Fibroblast of pulmonary artery (primary cell): ENCODE measurements at regions not wholly inside any gene's neighbourhood (a gene's known extent, or its start where the extent isn't known, plus 50 kb on each side); places are given as distances from the start of the nearest gene placed in this dataset.
"Not testable (repeated sequence)": the region's sequence is repeated elsewhere in the genome, so short reads cannot be mapped to it uniquely, and the experiment has no call there.

Experiments
- DNase-seq: peaks from one replicate; pipeline ENCODE4 v3.0.0-alpha.2; 2010; ENCODE audit warnings: low read depth
- H3K4me3 ChIP-seq: replicated peaks from 2 replicates; pipeline ENCODE4 v1.5.1; 2011; ENCODE audit warnings: low read depth, mild to moderate bottlenecking, control low read depth, low read length, moderate library complexity
- TF ChIP-seq, protein P1 (sequence below): IDR thresholded peaks from 2 replicates; pipeline ENCODE4 v1.5.1; 2011; ENCODE audit warnings: mild to moderate bottlenecking, control low read depth, low read length, inconsistent platforms; ENCODE audit errors: missing control alignments

DNA sequence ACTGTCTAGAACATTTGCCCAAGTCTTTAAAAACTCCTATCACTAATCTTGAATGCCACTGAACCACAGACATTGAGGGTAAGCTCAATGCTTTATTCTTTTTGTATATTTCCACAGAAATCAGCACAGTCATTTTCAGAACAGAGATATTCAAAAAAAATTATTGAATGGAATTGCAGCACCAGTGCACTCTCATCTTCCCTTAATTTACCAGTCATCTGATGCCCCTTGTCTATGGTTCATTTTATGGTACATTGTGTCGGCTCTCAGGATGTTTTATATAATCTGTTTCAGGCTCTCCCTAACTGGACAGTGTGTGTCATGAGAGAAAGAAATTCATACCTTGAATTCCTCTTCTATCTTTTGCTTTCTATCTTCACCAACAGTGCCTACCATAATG, 158.4 kb upstream of the NR4A3 start:
- no peak for DNase-seq
- no peak overlapping the region for H3K4me3 ChIP-seq
- TF ChIP-seq, protein P1, sequence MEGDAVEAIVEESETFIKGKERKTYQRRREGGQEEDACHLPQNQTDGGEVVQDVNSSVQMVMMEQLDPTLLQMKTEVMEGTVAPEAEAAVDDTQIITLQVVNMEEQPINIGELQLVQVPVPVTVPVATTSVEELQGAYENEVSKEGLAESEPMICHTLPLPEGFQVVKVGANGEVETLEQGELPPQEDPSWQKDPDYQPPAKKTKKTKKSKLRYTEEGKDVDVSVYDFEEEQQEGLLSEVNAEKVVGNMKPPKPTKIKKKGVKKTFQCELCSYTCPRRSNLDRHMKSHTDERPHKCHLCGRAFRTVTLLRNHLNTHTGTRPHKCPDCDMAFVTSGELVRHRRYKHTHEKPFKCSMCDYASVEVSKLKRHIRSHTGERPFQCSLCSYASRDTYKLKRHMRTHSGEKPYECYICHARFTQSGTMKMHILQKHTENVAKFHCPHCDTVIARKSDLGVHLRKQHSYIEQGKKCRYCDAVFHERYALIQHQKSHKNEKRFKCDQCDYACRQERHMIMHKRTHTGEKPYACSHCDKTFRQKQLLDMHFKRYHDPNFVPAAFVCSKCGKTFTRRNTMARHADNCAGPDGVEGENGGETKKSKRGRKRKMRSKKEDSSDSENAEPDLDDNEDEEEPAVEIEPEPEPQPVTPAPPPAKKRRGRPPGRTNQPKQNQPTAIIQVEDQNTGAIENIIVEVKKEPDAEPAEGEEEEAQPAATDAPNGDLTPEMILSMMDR, result no peak

DNA sequence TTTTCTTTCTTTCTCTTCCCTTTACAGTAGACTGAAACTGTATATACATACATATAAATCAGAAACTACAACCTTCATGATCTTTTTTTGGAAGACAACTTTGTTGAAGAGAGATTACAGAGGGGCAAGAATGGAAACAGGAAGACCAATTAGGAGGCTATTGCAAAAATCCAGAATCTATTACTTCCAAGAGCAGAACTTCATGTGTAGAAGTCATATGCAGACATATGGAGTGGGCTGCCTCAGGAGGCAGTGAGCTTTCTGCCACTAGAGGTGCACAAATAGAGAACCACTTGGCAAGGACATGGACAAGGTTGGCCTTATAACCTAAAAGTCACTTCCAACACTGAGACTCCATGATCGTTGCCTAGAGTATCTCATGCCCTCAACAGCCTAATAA, 157.8 kb upstream of the NR4A3 start:
- H3K4me3 ChIP-seq, result no peak overlapping the region
- TF ChIP-seq, protein P1, result no peak
- no peak for DNase-seq

DNA sequence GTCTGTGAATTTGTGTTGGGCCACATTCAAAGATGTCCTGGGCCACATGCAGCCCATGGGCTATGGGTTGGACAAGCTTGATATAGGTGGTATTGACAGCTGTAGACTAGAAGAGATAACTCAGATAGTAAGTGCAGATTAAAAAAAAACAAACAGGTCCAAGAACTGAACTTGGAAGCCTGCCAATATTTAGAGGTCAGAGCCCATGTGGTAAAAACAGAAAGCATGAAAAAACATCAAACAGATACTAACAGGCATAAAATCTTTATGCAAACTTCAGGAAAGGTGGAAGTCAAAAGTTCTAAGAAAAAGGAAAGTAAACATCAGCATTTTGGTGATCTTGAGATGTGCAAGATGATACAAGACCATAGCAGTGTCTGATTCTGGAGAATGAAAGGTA, 155.1 kb upstream of the NR4A3 start:
- no peak overlapping the region for H3K4me3 ChIP-seq
- TF ChIP-seq, protein P1, result no peak
- no peak for DNase-seq

DNA sequence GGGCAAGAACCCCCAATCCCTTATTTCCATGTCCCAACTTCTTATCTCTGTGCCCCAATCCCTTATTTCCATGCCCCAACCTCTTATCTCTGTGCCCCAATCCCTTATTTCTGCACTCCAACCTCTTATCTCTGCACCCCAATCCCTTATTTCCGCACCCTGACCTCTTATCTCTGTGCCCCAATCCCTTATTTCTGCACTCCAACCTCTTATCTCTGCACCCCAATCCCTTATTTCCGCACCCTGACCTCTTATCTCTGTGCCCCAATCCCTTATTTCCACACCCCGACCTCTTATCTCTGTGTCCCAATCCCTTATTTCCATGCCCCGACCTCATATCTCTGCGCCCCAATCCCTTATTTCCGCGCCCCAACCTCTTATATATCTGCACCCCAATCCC, 150.8 kb upstream of the NR4A3 start:
- H3K4me3 ChIP-seq, DNase-seq: not testable (repeated sequence)

DNA sequence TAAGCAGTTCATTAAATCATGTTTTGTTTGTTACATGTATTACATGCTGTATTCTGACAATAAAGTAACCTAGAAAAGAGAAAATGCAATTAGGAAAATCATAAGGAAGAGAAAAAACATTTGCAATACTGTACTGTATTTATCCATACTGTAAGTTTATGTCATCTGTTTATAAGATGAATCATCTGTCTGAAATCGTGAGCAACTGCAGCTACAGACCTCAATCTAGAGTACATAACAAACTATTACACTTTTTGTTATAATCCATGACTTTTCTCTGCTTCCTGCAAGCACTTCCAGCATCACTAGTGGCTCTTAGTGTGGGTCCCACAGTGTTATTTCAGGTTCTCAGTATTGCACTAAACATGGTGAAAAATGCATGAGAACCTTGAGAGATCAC, 144.4 kb upstream of the NR4A3 start:
- DNase-seq, result no peak
- H3K4me3 ChIP-seq, result no peak overlapping the region
- TF ChIP-seq, protein P1, result no peak

GRCh38 chr9:99678566-99678965, 143.1 kb upstream of the NR4A3 start:
- TF ChIP-seq, protein P1, result no peak
- no peak for DNase-seq
- H3K4me3 ChIP-seq, result no peak overlapping the region

- TF ChIP-seq, protein P1, result no peak
- no peak for DNase-seq
- H3K4me3 ChIP-seq, result no peak overlapping the region
Observed at GRCh38 chr9:99680191-99680590, 141.5 kb upstream of the NR4A3 start.

GRCh38 chr9:99681113-99681512, 140.6 kb upstream of the NR4A3 start:
- TF ChIP-seq, protein P1, result no peak
- H3K4me3 ChIP-seq, result no peak overlapping the region
- DNase-seq, result no peak
